NCI-H2029 treated with DMSO at 0.1 percent for 48 hours (cell line): ENCODE measurements at regions not wholly inside any gene's neighbourhood (a gene's known extent, or its start where the extent isn't known, plus 50 kb on each side); places are given as distances from the start of the nearest gene placed in this dataset.
"Not testable (repeated sequence)": the region's sequence is repeated elsewhere in the genome, so short reads cannot be mapped to it uniquely, and the experiment has no call there.

ENCODE experiments used
- DNase-seq: peaks from one replicate; lab custom pipeline; 2025; lab: John Stamatoyannopoulos, UW

DNA sequence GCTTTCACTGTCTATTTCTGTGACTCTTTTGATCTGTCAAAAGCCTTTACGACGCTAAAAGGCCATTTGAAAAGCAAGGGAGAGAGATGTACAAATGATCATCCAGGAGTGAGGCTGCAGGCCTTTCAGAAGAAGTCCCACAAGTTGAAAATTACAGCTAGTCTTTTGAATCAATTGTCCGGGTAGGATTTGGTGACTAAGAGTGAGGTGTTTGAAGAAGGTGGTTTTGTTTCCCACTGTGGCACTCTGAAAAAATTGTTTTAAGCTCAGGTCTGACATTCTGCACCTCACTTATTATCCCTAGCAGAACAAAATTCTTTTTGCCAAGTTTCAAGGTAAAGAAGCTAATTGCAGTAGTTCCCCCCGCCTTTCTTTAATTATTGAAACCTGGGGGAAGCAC is 50.8 kb upstream of the TMEM108 start:
- DNase-seq: no peak

DNA sequence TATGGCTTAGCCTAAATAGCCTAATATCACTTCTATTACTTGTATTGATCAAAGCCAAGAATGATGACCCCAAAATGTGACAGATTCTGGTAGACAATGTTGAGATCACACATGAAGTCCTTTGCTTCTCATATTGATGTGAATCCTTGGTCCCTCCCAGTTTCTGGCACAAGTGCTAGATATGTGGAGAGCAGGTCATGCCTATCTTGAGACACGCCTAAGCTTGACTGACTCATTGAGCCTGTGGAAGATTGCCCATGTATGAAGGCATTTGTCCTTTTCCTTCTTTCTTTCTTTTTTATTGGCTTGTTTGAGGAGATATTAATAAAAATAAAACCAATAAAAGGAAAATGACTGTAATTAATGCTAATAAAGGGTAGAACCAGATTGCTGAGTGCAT is 54.0 kb upstream of the TMEM108 start:
- no peak for DNase-seq

DNA sequence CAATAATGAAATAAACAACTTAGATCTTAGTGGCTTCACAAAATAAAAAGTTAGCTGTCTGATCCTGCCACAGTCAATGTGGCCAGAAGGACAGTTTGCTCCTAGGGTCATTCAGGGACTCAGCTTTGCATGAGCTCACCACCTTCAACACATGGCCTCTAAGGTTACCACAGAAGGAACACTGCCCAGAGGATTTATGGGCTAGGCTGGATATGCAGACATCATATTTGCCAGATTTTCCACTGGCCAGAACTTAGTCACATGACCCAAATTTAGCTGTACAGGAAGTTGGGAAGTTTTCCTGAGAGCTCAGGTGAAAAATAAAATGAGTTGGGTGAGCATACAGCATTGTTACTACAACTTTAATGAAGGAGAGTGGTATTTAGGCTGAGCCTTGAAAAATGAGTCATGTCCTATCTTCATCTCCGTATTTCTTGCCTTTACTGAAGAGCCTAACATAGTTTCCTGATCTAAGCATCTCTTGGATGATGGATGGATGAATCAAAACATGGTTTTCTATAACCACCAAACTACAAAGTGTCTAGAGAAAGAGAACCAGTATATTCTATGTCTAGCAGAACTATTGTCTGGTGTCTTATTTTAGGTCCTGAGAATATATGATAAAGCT is 54.9 kb upstream of the TMEM108 start:
- no peak for DNase-seq

DNA sequence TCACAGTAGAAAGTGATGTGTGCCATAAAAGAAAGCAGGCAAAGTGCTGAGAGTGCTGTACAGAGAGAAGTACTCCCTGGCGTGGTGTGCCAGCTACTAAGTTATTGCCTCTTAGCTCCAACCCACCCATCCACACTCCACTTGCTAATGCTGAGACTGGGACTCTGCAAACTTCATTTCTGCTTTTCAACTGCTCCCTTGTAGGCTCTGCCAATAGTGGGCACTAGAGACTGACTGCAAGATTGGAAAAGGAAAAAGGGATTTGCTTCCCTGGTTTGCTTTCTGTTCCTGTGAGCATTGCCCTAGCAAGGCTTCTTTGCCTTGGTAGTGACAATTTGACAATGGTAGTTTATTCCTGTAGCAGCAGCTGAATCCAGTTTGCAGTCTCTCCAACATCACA is 56.5 kb upstream of the TMEM108 start:
- no peak for DNase-seq

DNA sequence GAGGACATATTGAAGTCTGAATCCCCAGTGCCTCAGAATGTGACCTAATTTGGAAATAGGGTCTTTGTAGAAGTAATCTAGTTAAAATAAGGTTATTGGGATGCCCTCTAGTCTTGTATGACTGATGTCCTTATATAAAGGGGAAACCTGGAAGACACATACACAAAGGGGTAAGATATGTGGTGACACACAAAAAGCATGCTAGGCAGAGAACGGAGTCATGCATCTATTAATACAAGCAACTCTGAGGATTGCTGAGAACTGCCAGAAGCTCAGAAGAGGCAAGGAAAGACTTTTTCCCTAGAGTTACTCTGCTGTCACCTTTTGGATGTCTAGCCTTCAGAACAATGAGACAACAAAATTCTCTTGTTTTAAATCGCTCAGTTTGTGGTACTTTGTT is 58.1 kb upstream of the TMEM108 start:
- no peak for DNase-seq

DNA sequence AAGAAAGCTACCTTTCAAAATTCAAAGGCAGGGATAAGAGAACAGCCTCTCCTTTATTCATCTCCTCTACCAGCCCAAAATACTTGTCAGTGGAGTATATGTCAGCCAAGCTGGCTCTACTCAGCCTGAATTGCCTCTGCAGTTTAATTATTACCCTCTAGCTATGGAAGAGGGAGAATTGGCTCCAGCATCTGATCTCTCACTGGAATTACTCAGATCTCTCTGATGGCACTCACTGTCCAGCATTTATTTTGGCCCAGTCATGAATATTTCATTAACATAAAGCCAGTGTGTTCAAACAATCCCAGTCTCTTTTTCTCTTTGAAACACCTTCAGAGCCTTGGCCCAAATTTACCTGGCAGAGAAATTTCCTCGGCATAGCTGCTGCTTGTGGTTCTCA is 58.6 kb upstream of the TMEM108 start:
- no peak for DNase-seq

DNA sequence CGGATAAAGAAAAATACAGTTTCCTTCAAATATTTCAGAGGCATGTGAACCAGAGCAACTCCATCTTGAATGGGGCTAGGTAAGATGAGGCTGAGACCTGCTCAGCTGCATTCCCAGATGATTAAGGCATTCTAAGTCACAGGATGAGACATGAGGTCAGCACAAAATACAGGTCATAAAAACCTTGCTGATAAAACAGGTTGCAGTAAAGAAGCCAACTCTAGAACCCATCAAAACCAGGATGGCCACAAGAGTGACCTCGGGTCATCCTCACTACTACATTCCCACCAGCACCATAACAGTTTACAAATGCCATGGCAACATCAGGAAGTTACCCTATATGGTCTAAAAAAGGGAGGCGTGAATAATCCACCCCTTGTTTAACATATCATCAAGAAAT is 59.2 kb upstream of the TMEM108 start:
- DNase-seq: not testable (repeated sequence)

DNA sequence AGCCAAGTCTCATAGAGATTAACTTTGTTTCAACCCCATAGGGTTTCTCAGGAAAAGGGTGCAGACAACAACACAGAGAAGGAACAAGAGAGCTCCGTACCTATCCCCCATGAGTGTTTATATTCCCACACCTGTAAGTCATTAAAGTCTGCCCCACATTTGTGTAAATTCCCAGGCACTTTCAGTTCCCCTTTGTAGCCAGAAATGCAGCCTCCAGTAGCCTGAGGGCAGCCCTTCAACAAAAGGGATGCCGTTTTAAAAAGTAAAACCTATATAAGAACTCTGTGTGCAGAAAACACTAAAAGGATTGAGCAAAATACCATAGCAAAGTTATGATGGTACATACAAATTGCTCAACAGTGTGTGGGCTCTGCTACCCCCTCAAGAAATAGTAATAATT is 59.7 kb upstream of the TMEM108 start:
- DNase-seq: no peak

DNA sequence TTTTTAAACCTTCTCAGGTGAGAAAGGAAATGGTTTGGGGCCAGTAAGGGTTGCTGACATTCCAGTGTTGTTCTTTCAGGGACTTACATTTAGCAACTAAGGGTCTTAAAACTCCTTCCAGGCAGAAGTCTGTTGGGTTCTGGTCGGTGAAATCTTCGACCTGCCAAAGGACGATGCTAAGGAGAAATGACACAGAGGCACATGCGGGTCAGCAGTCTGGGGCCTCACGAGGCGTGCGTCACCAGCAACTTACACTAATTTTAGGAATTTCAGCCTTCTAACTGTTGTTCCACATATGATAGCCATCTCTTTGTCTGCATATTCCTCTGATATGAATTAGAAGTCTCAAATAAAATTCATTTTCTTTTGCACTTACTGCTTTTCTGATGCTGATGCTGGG is 64.1 kb upstream of the TMEM108 start:
- DNase-seq: no peak

DNA sequence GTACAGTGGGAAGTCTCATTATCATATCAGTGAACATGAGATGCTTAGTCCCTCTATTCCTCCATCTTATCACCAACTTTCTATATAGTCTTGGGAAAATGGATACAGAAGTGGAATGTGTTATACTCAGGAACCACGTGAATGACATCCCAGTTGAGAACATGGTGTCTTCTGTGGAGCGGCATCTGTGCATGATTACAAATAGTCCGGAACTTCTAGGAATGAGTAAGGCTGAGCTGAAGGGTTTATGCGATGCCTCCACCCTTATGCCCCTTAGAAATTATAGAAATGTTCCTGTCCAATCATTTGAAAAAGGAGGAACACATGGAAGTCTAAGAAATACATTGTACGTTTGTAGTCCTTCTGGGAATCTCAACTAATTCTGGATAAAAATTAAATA is 64.8 kb upstream of the TMEM108 start:
- no peak for DNase-seq

DNA sequence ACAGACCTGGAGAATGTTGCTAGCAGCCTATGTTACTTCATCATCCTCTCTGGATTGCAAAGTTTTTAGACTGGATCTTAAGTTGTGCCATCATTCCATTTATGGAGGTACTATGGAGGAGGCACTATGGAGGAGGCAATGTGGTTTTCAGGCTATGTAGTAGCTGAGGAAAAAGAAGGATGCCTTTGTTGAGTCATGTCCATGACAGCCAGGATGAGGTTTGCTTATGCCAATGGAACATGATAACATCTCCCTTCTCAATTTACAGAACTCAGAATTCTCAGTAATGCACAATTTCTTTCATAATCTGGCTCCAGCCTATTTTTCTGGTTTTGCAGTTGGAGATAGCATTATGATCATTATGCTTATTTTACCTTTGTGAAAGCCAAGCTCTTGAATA is 65.9 kb upstream of the TMEM108 start:
- no peak for DNase-seq

DNA sequence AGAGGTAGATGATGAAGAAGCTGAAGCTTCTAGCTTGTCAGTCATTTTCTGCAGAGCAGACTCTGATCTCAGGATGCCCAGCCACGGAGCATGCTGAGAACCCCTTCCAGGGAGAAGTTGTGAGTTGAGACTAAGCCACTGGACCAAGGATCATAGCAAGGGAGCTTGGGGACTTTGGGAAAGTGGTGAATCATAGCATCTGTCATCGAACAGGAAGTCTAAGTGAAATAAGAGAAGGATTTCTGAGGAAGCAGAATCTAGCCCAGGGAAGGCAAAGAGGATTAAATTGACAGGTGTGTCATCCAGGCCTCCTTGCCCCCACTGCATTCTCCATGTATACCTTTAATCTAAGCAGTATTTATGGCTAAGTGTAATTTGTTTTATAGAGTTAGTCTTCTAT is 71.8 kb upstream of the TMEM108 start:
- DNase-seq: no peak

DNA sequence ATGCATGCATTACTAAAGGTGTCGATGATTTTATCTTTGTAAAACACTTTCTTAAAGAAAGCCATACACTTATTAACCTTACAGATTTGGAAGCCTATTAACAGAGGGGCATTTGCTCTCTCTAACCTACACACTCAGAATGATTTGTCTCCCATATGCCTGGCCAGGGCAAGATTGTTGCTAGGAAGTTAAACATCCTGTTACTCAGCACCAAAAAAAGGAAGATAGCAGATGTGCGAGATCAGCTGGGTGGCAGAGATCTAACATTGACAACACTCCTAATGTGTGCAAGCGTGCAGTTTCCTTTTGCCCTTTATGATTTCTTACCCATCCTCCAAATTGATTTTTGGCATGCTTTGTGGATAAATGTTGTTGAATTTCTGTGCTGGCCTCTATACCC is 73.9 kb upstream of the TMEM108 start:
- no peak for DNase-seq

DNA sequence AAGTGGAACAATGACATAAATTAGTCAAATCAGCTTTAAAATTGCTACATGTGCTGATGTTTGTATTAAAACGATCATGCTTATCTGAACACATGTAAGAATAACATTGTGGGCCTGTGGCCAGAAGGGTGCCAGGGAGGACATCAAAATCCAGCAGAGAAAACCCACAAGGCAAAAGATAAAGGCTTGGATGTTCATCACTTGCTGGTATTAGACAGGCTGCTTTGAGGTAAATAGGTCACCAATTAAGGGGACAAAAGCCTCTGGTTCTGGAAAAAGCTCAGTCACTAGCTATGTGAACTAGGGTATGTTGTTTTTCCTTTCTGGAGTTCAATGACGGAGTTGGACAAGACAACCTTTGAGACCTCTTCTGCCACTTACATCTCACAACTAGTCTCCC is 74.4 kb upstream of the TMEM108 start:
- no peak for DNase-seq

DNA sequence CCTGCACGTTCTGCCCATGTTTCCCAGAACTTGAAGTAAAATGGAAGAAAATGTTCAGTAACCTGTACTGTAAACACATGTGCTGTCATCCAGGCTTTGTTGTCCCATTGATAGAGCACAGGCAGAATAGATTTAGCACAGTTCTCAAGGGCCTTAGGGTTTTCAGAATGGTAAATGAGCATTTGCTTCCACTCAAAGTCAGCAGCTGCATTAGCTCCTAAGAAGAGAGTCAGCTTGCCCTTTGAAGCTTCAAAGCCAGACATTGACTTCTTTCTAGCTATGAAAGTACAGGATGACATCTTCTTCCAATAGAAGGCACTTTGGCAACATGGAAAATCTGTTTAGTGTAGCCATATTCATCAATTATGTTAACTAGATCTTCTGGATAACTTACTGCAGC is 76.2 kb upstream of the TMEM108 start:
- no peak for DNase-seq

DNA sequence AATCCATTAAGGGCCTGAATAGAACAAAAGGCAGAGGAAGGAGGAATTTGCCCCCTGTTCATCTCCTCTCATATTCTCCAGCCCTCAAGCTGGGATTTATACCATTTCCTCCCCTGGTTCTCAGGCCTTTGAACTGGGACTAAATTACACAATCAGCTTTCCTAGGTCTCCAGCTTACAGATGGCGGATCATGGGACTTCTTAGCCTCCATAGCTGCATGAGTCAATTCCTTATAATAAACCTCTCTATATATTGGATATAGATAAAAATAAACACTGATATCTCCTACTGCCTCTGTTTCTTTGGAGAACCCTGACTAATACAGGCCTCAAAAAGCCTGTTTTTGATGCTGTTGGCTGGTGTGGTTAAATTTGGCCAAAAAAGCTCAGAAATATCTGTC is 84.5 kb upstream of the TMEM108 start:
- DNase-seq: no peak

DNA sequence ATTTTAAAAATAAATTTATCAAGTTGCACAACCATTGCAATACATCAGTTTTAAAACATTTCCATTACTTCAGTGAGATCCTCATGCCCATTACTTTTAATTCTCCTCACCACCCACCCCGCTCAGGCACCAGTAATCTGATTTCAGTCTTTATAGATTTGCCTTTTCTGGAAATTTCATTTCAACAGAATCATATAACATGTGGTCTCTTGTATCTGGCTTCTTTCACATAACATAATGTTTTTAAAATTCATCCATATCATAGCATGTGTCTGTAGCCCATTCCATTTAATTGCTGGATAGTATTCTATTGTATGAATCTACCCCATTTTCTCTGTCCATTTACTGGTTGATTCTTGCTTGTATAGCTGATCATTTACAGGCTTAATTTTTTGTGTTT is 110.3 kb upstream of the TMEM108 start:
- no peak for DNase-seq

DNA sequence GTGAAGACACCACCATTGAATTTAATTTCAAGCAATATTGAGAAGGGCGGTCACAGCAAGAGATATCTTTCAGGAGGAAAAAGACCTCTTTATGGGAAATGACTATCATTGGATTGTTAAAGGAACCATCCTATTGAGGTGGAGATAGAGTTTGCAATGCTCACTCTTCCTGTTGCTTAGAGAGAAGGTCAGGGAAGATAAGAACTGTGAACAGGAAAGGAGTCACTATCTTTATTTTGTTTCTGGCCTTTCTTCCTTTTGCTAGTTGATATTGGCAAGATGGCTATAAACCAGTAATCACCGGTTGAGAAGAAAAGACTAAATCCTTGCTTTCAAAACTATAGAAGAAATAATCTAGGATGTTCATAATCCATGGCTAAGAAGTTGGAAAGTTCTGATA is 112.1 kb upstream of the TMEM108 start:
- no peak for DNase-seq

DNA sequence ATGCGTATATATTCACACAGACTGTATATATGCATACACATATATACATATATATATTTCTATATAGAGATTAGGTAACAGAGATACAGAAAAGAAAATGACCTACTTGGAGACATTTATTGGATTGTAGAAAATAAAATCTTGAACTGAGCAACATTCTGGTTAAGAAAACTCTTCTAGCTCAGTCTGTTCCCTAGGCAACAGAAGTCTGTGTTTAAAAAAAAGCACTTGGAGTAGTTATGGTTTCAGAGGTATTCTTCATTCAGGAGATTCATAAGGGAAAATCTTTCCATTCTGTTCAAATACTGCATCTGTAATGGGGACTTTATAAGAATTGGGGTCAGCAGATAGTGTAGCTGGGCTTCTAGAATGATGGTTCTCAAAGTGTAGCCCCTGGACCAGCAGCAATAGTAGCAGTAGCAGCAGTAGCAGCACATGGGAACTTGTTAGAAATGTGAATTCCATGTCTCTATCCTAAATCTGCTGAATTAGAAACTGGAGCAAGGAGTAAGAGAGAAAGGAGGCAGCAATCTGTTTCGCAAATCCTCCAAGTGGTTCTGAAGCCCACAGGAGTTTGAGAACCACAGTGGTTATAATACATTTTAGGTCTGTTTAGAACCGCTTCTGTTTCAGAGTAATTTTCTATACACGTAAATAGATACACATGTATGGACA is 112.8 kb upstream of the TMEM108 start:
- DNase-seq: no peak

DNA sequence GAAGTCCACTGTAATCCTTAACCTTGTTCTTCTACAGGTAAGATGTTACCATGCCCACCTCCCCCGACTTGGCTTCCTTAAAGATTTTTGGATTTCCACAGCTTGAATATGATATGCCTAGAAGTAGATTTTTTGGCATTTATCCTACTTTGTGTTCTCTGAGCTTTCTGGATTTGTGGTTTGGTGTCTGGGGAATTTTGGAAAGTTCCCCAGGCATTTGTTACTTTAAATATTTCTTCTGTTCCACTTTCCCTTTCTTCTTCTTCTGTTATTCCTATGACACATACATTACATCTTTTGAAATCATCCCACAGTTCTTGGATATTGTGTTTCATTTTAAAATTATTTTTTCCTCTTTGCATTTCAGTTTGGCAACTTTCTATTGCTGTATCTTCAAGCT is 122.1 kb upstream of the TMEM108 start:
- DNase-seq: no peak

DNA sequence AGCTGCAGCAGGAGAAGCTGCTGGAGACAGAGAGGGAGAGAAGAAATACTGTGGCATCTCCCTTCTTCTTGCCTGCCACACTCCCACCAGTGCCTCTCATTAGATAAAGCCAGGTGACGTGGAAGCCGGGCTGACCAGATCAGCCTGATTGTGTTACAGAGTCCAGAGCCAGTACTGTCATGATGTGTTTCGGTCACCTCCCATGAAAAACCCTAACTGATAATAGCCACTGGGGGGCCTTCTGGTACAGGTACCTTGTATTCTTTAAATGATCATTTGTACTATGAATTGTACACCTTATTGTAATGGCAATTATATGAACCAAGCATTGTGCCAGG is 125.8 kb upstream of the TMEM108 start:
- DNase-seq: no peak

DNA sequence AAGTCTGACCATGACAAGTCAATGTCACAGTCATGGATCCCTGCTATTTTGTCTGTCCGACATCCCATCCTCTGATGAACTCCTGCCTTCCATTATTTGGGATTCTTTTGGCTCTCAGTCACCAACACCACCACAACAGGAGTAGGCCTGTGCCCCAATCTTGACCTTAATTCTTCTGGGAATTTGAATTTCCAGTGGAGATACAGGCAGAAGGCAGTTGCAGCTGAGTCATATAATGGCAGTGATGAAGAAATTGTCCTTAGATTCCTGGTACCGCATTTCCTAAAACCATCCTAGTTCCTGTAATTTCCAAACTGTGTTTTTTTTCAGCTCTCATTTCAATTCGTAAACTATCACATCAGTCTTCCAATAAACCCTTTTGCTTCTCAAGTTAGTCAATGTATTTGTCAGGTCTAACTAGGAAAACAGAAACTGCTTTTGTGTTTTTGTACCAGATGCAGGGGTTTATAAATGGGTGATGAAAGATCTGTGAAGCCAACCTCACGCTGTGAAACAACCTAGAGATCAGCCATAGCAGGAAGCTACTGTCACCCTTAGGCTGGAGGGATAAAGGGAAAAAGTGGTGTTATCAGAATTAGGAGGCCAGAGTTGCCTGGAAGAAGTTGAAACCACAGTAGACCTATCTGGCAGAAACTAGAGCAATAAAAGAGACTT is 126.3 kb upstream of the TMEM108 start:
- no peak for DNase-seq

DNA sequence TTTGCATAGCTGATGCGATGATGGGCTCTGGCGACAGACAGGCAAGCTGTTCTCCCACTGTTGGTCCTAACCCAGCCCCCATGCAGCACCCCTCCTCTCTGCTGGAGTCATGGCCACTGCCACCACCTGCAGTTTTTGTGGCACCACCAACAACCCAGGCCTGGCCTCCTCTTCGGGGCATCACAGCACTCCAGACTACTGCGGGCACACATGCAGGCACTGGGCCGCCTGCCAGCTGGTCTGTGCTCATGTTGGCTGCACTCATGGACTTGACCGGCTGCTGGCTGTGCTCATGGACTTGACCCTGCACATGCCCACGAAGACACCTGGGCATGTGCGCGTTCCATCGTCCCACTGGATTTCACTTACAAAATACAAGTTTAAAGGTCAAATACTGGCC is 130.9 kb upstream of the TMEM108 start:
- DNase-seq: no peak

DNA sequence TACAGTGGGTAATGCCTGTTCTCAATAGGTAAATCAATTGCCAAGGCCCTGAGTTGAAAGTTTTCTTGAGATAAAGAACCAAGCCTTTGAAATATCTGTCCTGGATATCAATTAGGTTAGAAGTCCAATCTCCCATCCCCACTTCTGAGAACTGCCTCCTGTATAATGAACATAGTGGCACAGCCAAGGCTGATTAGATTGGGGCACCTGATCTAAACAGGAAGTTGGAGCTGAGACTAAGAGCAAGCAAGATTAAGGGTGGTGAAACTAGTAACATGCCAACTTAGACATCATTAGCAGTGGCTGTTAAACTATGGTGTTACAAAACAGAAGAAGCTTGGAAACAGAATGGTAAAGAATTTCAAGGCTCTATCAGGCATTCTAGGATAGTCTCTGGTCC is 137.7 kb upstream of the TMEM108 start:
- DNase-seq: no peak
